ENCODE measurements at regions not wholly inside any gene's neighbourhood (a gene's known extent, or its start where the extent isn't known, plus 50 kb on each side); places are given as distances from the start of the nearest gene placed in this dataset.

GRCh38 chr1:98021126-98021525 lies 100.3 kb upstream of the DPYD start:
- no peak for DNase-seq

GRCh38 chr1:98019747-98020146 lies 98.9 kb upstream of the DPYD start:
- no peak for DNase-seq

GRCh38 chr1:98018074-98018473 lies 97.2 kb upstream of the DPYD start:
- DNase-seq, result no peak

DNA sequence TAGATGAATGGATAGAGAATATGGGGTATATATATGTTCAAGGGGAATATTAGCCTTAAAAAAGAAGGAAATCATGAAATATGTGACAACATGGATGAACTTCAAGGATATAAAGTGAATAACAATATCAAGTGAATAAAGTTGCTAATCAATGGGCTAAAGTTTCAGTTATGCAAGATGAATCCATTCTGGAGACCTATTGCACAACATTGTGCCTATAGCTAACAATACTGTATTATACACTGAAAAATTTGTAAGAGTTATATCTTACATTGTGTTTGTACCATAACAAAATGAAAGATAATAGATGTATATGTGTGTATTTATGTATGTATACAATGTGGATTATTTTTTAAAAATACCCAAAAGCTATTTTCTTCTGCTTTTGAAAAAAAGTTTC lies 96.3 kb upstream of the DPYD start:
- no peak for DNase-seq

GRCh38 chr1:98008373-98008772 lies 87.5 kb upstream of the DPYD start:
- no peak for DNase-seq

GRCh38 chr1:98005326-98006010 lies 84.6 kb upstream of the DPYD start:
- no peak for DNase-seq

- no peak for DNase-seq
Measured at GRCh38 chr1:98003442-98003841, 82.6 kb upstream of the DPYD start.

DNA sequence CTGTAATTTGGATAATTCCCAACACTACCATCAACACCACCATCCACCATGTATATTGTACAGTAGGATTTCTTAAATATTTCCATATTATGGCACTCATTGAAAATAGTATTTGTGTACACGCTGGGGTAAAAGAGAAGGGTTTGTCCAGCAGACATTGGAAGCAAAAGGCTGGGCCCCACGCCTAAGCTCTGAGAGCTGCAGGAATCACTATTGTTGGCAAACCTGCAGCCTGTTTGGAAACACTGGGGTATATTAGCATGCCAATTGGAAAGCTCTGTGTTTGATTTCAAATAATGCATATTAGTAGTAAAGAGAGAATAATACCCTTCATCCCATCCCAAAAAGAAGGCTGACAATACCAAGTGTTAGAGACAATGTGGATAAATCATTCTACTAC lies 81.5 kb upstream of the DPYD start:
- DNase-seq, result no peak

DNA sequence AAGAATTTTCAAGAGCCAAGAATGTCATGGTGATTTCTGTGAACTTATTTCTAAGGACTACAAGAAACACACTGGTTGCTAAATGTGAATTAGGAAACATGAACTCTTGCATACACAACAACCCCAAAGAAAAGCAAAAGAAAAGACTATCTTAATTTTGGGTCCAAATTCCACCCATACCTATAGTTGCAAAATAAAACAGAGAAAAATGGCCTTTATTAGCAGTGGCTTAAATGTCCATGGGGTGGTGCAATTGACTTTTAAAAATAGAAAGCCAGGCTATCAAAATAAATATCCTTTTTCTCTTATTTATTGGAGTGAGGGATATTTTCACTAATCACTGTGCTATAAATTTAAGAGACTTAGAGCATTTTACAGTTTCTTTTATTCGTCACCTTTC lies 80.9 kb upstream of the DPYD start:
- no peak for DNase-seq

- no peak for DNase-seq
Measured at GRCh38 chr1:97999320-97999719, 78.5 kb upstream of the DPYD start.

DNA sequence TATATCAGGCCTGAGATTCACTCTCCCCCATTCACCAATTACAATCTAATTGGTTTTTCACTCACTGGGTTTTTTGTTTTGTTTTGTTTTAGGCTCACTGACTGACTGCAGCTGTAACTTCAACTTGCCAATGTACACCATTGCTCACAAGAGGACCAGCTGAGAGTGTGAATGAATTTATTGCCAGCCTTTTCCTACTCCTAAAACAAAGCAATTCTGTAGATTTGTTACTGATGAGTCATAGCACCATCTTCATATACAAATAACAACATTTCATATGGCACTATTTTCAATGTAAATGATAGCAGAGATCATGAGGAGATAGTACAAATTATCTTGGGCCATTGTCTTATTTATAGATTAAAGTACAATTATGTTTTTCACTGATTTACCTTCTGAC lies 76.0 kb upstream of the DPYD start:
- DNase-seq, result no peak

GRCh38 chr1:97989094-97989680 lies 68.4 kb upstream of the DPYD start:
- DNase-seq, result no peak

- no peak for DNase-seq
Measured at GRCh38 chr1:97986041-97987005, 65.5 kb upstream of the DPYD start.

- DNase-seq, result no peak
Measured at GRCh38 chr1:97983126-97983525, 62.3 kb upstream of the DPYD start.

DNA sequence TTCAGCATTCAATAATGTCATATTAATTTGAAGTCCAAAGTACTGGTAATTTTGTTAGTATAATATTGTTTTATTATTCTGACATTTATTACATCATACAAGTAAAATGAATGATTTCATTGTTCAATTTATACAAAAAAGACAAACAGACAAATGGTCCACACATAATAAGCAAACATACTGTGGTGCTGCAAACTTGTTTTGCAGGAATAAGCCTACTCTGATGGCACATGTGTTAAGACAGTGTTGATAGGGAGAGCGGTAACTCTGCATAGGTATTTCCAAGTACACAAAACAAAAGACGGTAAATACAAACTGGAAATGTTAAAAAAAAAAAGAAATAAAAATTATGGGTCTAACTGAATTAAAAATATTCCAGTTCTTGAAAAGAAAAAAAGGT lies 59.7 kb upstream of the DPYD start:
- no peak for DNase-seq

DNA sequence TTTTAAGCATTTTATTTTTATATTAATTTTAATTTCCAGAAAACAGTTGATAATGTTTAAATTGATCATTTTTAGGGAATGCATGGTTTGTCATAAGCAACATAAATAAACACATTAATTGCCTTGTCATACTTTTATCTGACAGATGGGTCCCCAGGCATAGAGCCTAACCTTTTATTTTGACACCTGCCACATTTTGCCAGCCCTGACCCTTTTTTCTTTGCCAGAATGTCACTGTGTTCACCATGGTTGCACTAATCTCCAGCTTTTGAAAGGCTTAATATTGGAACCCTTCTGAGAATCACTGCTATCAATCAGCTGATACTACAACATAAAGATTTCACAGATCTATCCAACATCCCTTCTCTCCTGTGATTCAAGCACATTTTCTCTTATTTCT lies 56.0 kb upstream of the DPYD start:
- DNase-seq, result no peak
